Activated naive CD4-positive, alpha-beta T cell treated with anti-CD3 and anti-CD28 coated beads, Interleukin-2, amount 10 ng/mL, durations not matched to agents 7 days and 5 days (primary cell): ENCODE measurements at regions not wholly inside any gene's neighbourhood (a gene's known extent, or its start where the extent isn't known, plus 50 kb on each side); places are given as distances from the start of the nearest gene placed in this dataset.

ENCODE experiments used
- CTCF ChIA-PET: fragments of 350-600 bp; sonication (Branson Sonifier 250); formaldehyde crosslinking; loops from one replicate; lab custom pipeline; 2021; ENCODE audit warnings: antibody characterized with exemption; lab: Charles Lee
- DNase-seq: peaks from one replicate; pipeline ENCODE4 v3.0.0-alpha.2; 2020
- H3K27ac Mint-ChIP-seq: one replicate; pipeline ENCODE4 v1.8.0; 2021; ENCODE audit warnings: mild to moderate bottlenecking, moderate library complexity, mixed read lengths
- H3K27me3 Mint-ChIP-seq: one replicate; pipeline ENCODE4 v1.8.0; 2021; ENCODE audit warnings: mild to moderate bottlenecking, mixed read lengths
- H3K36me3 Mint-ChIP-seq: one replicate; pipeline ENCODE4 v1.8.0; 2021; ENCODE audit warnings: mixed read lengths
- H3K4me1 Mint-ChIP-seq: one replicate; pipeline ENCODE4 v1.8.0; 2021; ENCODE audit warnings: mixed read lengths
- H3K4me3 Mint-ChIP-seq: one replicate; pipeline ENCODE4 v1.8.0; 2021; ENCODE audit warnings: mild to moderate bottlenecking, moderate library complexity, mixed read lengths
- H3K9me3 Mint-ChIP-seq: one replicate; pipeline ENCODE4 v1.8.0; 2021; ENCODE audit warnings: mixed read lengths

DNA sequence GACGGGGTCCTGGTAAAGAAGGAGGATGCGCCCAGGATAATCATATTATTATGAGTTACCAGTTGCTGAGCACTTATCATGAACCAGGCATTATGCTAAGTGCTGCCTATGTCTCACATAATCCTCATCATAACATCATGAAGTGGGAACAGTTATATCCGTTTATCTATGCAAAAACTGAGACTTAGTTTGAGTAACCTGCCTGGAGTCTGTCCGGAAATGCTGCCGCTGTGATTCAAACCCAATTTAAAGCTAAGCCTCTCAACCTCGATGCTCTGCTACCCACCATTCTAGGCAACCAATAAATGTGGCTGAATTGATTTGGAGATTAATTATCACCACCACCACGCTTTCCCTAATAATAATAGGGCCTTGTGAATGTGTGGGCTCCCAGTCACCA, 111.5 kb upstream of the CLMP start:
- Mint-ChIP-seq H3K9me3 (no peaks in the 10 kb centered on the region), H3K27ac (no peak overlapping the region), H3K27me3 (no peaks in the 10 kb centered on the region), H3K4me1 (peaks cover 35% of the 10 kb centered on the region), H3K4me3 (no peak overlapping the region), H3K36me3 (no peaks in the 10 kb centered on the region)
- no peak for DNase-seq
- CTCF ChIA-PET, result interaction anchor here (0.9 to 1.2 kb wide), 3 partner anchors 13 to 168 kb away, joined by 3 to 5 read pairs (median 5); no protein-coding TSS in a partner anchor

DNA sequence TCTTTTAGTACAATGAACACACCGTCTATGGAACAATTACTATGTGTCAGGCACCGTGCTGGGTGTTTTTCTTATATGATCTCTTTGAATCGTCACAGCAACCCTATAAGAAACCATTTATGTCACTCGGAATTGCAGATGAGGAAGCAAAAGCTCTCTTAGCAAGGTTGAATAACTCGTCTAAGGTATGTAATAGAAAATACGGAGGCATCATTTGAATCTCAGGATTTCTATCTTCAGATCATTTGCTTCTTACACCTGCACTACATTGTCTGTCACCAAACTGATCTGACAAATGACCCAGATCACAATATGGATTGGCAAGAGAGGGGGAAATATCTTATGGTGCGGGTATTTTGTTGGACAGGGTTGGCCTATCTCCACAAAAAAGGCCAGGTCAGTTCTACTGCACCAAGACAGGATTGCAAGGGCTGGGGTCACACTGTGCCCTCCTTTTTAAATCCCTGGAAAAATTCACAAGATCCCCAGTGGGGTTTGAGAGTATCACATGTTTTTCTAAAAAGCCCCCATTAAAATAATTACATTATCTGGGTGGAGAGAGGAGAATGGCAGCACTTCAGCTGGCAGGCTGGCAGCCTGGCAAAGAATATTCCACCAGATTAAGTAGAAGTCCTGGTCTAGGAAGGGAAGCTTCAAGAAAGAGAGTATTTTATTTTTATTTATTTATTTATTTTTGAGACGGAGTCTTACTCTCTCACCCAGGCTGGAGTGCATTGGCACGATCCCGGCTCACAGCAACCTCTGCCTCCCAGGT, 110.7 kb upstream of the CLMP start:
- no peaks in the 10 kb centered on the region for H3K27me3 Mint-ChIP-seq
- CTCF ChIA-PET, result interaction anchor here (1.1 to 3.2 kb wide), 6 partner anchors 45 to 173 kb away, joined by 3 to 20 read pairs (median 6); no protein-coding TSS in a partner anchor
- no peak overlapping the region for H3K4me3 Mint-ChIP-seq
- DNase-seq, result no peak
- H3K4me1 Mint-ChIP-seq, result peaks cover 43% of the 10 kb centered on the region
- no peaks in the 10 kb centered on the region for H3K9me3 Mint-ChIP-seq
- no peaks in the 10 kb centered on the region for H3K36me3 Mint-ChIP-seq
- no peak overlapping the region for H3K27ac Mint-ChIP-seq

DNA sequence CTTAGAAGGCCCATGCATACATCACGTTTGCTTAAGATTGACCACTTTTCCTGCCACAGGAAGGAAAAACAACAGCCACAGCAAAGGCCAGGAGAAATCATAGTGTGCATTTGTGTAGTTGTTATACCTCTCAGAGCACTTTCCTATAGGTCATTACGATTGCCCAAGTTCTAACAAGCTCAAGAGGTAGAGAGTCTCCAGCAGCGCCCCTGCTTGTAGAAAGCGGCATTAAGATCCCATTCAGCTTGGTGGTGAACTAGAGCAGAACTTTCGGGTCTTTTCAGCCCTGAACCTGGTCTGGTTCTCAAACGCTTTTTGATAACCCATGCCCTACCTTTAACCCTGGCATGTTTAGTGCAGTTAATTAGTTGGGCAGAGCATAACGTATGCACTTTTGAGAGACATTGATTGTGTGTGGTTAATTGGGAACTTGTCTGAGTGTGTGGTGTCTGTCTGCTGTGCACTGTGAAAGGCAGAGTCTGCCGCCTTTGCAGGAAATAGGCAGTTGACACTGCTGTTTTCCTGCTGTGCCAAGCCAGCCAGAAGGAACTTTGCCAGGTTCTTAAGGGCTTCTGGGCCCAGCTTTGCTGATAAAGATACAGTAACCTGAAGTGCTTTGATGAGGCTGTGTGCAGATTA, 109.9 kb upstream of the CLMP start:
- no peak for DNase-seq
- Mint-ChIP-seq H3K4me1 (peaks cover 47% of the 10 kb centered on the region), H3K27ac (no peak overlapping the region), H3K36me3 (no peaks in the 10 kb centered on the region), H3K9me3 (no peaks in the 10 kb centered on the region), H3K27me3 (no peaks in the 10 kb centered on the region), H3K4me3 (no peak overlapping the region)
- CTCF ChIA-PET, result interaction anchor here (1.1 to 3.2 kb wide), 5 partner anchors 44 to 174 kb away, joined by 3 to 20 read pairs (median 7); no protein-coding TSS in a partner anchor

DNA sequence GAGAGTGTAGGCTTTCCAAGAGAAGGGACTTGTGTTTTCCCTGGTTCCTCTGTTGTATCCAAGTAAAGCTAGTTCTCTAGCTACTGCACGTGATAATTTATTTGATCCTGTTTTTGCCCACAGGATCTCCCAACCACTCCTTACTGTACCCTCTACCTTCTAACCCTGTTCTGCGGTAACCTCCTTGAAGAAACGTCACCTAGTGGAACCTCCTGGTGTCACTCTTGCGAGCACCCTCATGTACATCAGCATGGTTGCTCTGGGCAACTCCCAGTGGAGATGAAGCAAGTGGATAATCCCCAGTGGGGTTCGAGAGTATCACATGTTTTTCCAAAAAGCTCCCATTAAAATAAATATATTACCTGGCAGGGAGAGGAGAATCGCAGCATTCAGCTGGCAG, 108.9 kb upstream of the CLMP start:
- peaks cover 47% of the 10 kb centered on the region for H3K4me1 Mint-ChIP-seq
- no peak overlapping the region for H3K27ac Mint-ChIP-seq
- no peaks in the 10 kb centered on the region for H3K36me3 Mint-ChIP-seq
- no peak overlapping the region for H3K4me3 Mint-ChIP-seq
- CTCF ChIA-PET, result interaction anchor here (0.9 to 3.2 kb wide), 9 partner anchors 18 to 181 kb away, joined by 3 to 20 read pairs (median 3); no protein-coding TSS in a partner anchor
- H3K9me3 Mint-ChIP-seq, result no peaks in the 10 kb centered on the region
- no peak for DNase-seq
- no peaks in the 10 kb centered on the region for H3K27me3 Mint-ChIP-seq

DNA sequence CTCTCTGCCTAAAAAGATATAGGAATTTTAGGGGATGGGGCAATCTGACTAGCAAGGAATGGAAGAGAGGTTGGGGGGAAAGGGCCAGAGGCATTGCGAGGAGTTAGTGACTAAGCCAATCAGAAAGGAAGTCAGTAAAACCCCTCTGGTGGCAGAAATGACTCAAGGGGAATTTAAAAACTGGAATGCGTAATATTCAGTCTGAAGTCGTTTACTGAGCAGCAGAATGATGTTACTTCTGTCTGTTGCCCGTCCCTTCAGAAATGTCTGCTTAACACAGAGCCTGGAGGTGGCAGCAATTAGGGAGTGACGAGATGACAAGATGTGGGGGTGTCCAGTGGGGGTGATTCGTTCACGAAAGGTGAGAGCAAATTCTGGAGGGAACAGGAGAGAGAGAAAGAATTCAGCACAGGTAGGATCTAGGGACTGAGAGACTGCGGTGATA, 107.7 kb upstream of the CLMP start:
- Mint-ChIP-seq H3K27me3 (no peaks in the 10 kb centered on the region), H3K9me3 (no peaks in the 10 kb centered on the region), H3K4me3 (no peak overlapping the region), H3K4me1 (peaks cover 46% of the 10 kb centered on the region), H3K27ac (peak overlapping the region; percentile 19), H3K36me3 (no peaks in the 10 kb centered on the region)
- CTCF ChIA-PET, result interaction anchor here (1.0 to 4.1 kb wide), 8 partner anchors 52 to 176 kb away, joined by 3 to 31 read pairs (median 14); no protein-coding TSS in a partner anchor
- no peak for DNase-seq

DNA sequence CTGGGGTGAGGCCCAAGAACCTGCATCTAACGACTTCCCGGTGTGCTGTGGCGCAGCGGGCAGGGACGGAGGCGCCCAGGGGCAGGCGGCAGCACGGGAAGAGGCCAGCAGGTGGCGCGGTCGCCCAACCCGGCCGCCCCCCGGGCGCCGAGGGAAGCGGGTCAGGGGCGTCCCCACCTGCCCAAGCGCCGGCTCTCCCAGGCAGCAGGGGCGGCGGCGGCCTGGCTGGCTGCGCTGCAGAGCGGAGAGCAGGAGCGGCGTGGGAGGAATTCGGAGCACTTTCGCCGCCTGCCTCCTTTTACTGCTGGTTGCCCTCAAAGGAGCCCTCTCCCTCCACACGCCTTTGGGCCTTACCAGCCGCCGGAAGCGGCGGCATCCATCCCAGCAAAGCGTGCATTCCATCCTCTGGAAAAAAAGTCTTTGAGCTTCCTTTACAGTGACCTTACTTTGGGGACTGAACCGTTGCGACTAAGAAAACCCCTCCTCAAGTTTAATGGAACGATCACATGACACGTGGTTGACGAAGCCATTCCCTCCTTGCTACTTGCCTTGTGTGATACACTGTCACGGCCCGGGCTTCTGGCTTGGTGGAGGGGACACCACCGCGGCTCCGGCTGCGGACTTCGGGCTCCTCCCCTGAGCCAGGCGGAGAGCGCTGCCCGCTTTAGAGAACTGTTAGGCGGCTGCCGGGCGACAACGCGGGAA, 106.8 kb upstream of the CLMP start:
- Mint-ChIP-seq H3K4me1 (peaks cover 46% of the 10 kb centered on the region), H3K9me3 (no peaks in the 10 kb centered on the region), H3K27ac (no peak overlapping the region), H3K4me3 (peak overlapping the region; percentile 54), H3K36me3 (no peaks in the 10 kb centered on the region), H3K27me3 (no peaks in the 10 kb centered on the region)
- peak; percentile 78 for DNase-seq
- CTCF ChIA-PET, result interaction anchor here (0.6 to 4.1 kb wide), 14 partner anchors 9 to 196 kb away, joined by 3 to 31 read pairs (median 6); no protein-coding TSS in a partner anchor

DNA sequence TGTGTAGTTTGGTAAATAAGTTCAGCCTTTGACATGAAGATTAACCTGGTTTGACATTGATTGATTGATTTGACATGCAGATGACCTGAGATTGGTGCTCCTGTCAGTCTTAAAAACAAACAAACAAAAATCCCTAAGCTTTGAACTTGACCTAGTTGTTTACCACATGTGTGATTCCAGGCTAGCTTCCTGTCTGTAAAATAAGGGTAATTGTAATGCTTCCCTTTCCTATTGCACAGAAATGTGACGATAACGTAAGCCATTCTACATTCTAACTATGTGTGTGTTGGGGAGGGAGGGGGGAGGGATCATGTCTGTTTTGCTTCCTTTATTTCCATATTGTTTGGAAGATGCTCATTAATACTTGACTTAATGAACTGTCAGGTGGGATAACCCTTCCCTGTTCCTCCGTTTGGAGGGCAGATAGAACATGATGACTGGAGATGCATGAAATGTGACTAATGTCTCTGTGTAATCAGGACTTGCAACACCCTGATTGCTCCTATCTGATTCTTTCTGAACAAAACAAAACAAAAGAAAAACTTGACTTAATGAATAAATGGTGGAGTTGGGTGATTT, 106.1 kb upstream of the CLMP start:
- Mint-ChIP-seq H3K9me3 (no peaks in the 10 kb centered on the region), H3K27me3 (no peaks in the 10 kb centered on the region), H3K4me3 (peak overlapping the region; percentile 29), H3K27ac (no peak overlapping the region), H3K36me3 (no peaks in the 10 kb centered on the region), H3K4me1 (peaks cover 46% of the 10 kb centered on the region)
- no peak for DNase-seq
- CTCF ChIA-PET, result interaction anchor here (0.6 to 4.1 kb wide), 16 partner anchors 8 to 276 kb away, joined by 3 to 31 read pairs (median 6); no protein-coding TSS in a partner anchor

DNA sequence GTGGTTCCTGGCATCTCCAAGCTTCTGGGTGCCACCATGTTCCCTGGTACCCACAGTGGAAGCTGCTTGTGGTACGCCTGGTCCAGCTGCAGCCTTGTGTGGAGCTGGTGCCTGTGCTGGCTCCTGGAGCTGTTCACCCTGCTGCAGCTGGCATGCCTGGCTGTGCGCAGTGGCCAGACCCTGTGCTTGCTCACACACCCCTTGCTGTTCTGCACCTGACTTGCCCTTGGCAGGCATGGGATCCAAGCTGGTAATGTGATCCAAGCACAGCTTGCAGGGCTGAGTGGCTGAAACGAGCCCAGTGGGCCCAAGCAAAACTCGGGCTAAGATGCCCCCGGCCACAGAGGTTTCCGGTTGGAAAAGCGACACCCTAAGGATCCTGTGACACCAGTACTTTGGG, 104.7 kb upstream of the CLMP start:
- H3K36me3 Mint-ChIP-seq, result no peaks in the 10 kb centered on the region
- DNase-seq, result no peak
- no peaks in the 10 kb centered on the region for H3K9me3 Mint-ChIP-seq
- H3K4me1 Mint-ChIP-seq, result peaks cover 40% of the 10 kb centered on the region
- H3K27me3 Mint-ChIP-seq, result no peaks in the 10 kb centered on the region
- no peak overlapping the region for H3K4me3 Mint-ChIP-seq
- CTCF ChIA-PET, result interaction anchor here (0.9 to 4.1 kb wide), 11 partner anchors 38 to 210 kb away, joined by 3 to 31 read pairs (median 13); no protein-coding TSS in a partner anchor
- no peak overlapping the region for H3K27ac Mint-ChIP-seq

DNA sequence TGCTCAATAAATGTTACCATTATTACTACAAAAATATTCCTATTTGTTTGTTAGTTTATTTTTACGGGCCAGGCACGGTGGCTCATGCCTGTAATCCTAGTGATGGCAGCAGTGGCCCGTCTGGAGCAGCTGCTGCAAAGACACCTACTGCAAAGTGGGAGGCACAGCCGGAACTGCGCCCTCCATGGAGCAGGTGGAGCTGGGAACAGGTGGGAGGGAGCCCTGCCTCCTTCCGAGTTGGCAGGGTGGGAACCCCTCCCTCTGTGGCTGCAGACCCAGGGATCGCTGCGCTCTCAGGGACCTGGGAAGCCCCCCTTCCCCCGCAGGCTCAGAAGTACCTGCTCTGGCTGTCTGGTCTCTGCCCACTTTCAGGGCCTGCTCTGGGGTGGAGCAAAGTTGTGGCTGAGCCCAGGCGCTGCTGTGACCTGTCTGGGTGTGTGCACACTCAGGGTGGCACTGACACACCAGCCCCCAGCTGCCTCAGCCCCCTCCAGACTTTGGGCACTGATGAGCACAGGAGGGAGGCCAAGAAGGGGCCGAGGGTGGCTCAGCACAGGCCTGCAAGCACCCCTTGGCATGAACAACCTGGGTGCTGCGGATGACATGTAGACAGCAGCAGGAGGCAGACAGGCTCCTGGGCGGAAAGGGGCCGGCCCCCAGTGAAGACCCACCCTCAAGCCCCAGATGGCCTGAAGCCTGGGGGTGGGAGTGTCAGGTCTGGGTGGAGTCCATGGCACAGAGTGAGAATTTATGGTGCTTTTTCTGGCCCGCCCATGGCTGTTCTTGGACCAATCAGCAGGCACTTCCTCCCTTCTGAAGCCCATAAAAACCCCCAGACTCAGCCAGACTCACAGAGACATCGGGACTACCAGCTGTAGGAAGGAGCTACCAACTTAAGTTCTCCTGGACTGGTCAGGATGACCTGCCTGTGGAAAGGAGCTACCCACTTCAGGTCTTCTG, 103.7 kb upstream of the CLMP start:
- no peak for DNase-seq
- Mint-ChIP-seq H3K27ac (no peak overlapping the region), H3K4me1 (peaks cover 31% of the 10 kb centered on the region), H3K9me3 (no peaks in the 10 kb centered on the region), H3K36me3 (no peaks in the 10 kb centered on the region), H3K4me3 (no peak overlapping the region), H3K27me3 (no peaks in the 10 kb centered on the region)
- CTCF ChIA-PET, result interaction anchor here (0.9 to 4.1 kb wide), 9 partner anchors 37 to 211 kb away, joined by 3 to 26 read pairs (median 5); no protein-coding TSS in a partner anchor

DNA sequence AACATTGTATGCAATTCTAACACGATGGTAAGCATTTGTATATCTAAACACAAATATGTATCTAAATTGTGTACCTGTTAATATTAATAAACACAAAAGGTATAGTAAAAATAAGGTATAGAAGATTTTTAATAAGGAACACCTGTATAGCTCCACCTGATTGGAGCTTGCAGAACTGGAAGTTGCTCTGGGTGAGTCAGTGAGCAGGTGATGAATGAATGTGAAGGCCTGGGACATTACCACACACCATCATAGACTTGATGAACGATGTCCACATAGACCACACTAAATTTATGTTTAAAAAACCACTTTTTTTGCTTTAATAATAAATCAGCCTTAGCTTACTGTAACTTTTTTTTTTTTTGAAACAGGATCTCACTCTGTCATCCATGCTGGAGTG, 97.6 kb upstream of the CLMP start:
- DNase-seq, result no peak
- H3K27me3 Mint-ChIP-seq, result peaks cover 20% of the 10 kb centered on the region
- no peak overlapping the region for H3K27ac Mint-ChIP-seq
- CTCF ChIA-PET, result interaction anchor here (1.5 kb wide), 2 partner anchors 8 to 45 kb away, joined by 3 to 7 read pairs; no protein-coding TSS in a partner anchor
- H3K36me3 Mint-ChIP-seq, result no peaks in the 10 kb centered on the region
- no peaks in the 10 kb centered on the region for H3K4me1 Mint-ChIP-seq
- no peak overlapping the region for H3K4me3 Mint-ChIP-seq
- peaks cover 2% of the 10 kb centered on the region for H3K9me3 Mint-ChIP-seq

DNA sequence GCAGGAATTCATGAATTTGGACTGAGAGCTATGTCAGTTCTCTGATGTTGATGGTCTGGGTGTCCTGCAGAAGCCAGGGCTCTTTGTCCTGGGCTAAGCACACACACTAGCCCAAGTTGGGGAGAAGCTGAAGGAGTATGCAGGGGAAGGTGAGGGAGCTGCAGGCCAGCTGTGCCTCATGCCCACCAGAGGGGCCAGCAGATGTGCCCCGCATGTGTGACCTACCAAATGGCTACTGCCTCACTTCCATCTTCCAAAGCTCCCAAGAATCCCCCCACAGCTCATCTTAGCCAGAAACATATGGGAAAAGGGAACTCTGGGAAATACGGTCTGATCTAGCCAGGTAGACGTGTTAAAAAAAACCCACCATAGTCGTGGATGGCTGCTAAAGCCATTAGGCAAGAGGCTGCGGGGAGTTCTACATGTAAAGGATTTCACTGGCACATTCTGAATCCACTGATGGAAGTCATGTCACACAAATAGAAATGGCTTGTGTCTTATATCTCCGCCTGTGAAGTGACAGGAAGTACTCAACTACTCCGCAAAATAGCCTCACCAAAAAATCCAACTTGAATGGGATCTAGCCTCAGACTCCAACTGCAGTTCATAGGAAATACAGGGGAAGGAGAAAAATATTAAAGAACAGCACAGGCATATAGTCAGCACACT, 96.3 kb upstream of the CLMP start:
- CTCF ChIA-PET, result interaction anchor here (1.3 kb wide), 1 partner anchor 10 kb away, joined by 6 read pairs; no protein-coding TSS in a partner anchor

DNA sequence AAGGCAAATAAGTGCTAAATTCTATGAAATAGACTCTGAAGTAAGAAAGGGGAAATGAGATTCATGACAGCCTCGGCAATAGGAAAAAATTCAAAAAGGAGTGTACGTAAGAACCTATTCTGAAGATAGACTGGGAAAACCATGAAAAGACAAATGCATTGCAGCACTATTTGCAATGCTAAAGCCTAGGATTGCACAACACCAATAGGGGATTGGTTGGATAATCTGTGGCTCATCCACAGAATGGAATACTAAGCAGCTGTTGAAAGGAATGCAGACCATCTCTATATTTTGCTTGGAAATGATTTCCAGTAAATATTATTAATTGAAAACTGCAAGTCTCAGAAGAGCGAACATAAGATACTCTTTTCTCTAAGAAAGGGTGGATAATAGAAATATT, 91.7 kb upstream of the CLMP start:
- DNase-seq, result no peak
- Mint-ChIP-seq H3K36me3 (no peaks in the 10 kb centered on the region), H3K27me3 (peaks cover 57% of the 10 kb centered on the region), H3K4me3 (no peak overlapping the region), H3K27ac (no peak overlapping the region), H3K4me1 (no peaks in the 10 kb centered on the region), H3K9me3 (peaks cover 2% of the 10 kb centered on the region)
- CTCF ChIA-PET, result interaction anchor here (1.5 kb wide), 1 partner anchor 25 kb away, joined by 3 read pairs; no protein-coding TSS in a partner anchor

More for the DNA sequence above, 96.3 kb upstream of the CLMP start:
- H3K4me1 Mint-ChIP-seq, result no peaks in the 10 kb centered on the region
- H3K36me3 Mint-ChIP-seq, result no peaks in the 10 kb centered on the region
- H3K27ac Mint-ChIP-seq, result no peak overlapping the region
- H3K9me3 Mint-ChIP-seq, result peaks cover 2% of the 10 kb centered on the region
- no peak for DNase-seq
- H3K4me3 Mint-ChIP-seq, result no peak overlapping the region
- H3K27me3 Mint-ChIP-seq, result peaks cover 26% of the 10 kb centered on the region
